Brain microvascular endothelial cell (primary cell): ENCODE measurements at regions not wholly inside any gene's neighbourhood (a gene's known extent, or its start where the extent isn't known, plus 50 kb on each side); places are given as distances from the start of the nearest gene placed in this dataset.

ENCODE experiments used
- DNase-seq: peaks from one replicate; pipeline ENCODE4 v3.0.0-alpha.2; 2020
- H3K27ac ChIP-seq: fragments of 250-450 bp; sonication (Bioruptor Pico); 2 replicates; pipeline ENCODE4 v1.5.1; 2020; ENCODE audit warnings: mild to moderate bottlenecking, moderate library complexity
- H3K27me3 ChIP-seq: fragments of 250-450 bp; sonication (Bioruptor Pico); replicated peaks from 2 replicates; pipeline ENCODE4 v1.5.1; 2020; ENCODE audit warnings: mild to moderate bottlenecking
- H3K36me3 ChIP-seq: fragments of 250-450 bp; sonication (Bioruptor Pico); replicated peaks from 2 replicates; pipeline ENCODE4 v1.5.1; 2020; ENCODE audit warnings: mild to moderate bottlenecking
- H3K4me3 ChIP-seq: 2 replicates; pipeline ENCODE4 v1.5.1; 2011; ENCODE audit warnings: low read depth, mild to moderate bottlenecking, control low read depth, low read length, moderate library complexity
- in situ Hi-C: cut with HindIII; loops from 2 replicates; pipeline ENCODE4 v1.10.0; 2017; ENCODE audit warnings: low sequenced_read_pairs, low pct_ligation_motif_present
- TF ChIP-seq, protein P1 (sequence below): IDR thresholded peaks from 2 replicates; pipeline ENCODE4 v1.5.1; 2011; ENCODE audit warnings: low read depth, mild to moderate bottlenecking, moderate library complexity, low read length, control low read depth, inconsistent platforms; ENCODE audit errors: missing control alignments

DNA sequence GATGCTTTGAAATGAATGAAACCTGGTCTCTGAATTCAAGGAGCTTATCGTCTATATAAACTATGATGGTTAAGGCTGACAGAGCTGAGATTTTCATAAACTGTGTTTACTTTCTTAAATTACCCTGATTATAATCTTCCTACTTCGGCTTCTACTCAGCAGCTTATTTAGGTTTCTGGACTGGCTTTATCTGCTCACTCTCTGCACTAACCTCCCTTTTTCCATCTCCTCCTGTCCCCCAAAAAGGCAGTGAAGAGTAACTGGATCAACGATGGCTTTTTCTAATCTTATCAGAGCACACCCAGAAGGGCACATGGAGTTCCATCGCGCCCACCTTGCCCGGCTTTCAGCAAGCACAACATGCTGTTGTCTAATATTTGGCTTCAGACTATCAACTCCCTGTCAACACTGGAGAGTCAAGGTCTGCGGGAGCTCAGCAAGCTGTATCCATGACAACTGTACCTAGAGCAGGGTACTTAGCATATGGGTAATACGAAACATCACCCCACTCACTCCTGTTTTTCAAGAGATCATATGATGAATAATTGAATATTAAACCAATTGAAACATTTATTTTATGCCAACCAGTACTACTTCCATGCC, 417.3 kb downstream of the GABRB3 start:
- H3K36me3 ChIP-seq = no peaks in the 10 kb centered on the region
- H3K27ac ChIP-seq = no peak overlapping the region
- no peak overlapping the region for H3K4me3 ChIP-seq
- in situ Hi-C loops = no loop called here
- no peaks in the 10 kb centered on the region for H3K27me3 ChIP-seq
- TF ChIP-seq, protein P1, sequence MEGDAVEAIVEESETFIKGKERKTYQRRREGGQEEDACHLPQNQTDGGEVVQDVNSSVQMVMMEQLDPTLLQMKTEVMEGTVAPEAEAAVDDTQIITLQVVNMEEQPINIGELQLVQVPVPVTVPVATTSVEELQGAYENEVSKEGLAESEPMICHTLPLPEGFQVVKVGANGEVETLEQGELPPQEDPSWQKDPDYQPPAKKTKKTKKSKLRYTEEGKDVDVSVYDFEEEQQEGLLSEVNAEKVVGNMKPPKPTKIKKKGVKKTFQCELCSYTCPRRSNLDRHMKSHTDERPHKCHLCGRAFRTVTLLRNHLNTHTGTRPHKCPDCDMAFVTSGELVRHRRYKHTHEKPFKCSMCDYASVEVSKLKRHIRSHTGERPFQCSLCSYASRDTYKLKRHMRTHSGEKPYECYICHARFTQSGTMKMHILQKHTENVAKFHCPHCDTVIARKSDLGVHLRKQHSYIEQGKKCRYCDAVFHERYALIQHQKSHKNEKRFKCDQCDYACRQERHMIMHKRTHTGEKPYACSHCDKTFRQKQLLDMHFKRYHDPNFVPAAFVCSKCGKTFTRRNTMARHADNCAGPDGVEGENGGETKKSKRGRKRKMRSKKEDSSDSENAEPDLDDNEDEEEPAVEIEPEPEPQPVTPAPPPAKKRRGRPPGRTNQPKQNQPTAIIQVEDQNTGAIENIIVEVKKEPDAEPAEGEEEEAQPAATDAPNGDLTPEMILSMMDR = no peak
- DNase-seq = no peak

DNA sequence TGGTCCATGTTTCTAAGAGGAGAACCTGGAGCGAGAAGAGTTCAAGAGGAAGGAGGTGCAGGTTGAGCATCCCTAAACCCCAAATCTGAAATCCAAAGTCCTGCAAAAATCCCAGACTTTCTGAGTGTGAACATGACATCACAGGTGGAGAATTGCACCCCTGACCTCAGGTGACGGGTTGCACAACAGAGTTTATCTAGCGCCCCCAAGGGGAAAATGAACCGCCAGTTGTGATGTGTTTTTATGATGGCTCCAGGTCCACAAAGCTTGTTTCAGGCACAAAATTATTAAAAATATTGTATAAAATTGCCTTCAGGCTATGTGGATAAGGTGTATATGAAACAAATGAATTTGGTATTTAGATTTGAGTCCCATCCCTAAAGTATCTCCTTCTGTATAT, 420.0 kb downstream of the GABRB3 start:
- Histone ChIP-seq H3K27me3 (no peaks in the 10 kb centered on the region), H3K36me3 (no peaks in the 10 kb centered on the region), H3K27ac (no peak overlapping the region), H3K4me3 (no peak overlapping the region)
- DNase-seq = no peak
- TF ChIP-seq, protein P1 = no peak
- in situ Hi-C loops = no loop called here

DNA sequence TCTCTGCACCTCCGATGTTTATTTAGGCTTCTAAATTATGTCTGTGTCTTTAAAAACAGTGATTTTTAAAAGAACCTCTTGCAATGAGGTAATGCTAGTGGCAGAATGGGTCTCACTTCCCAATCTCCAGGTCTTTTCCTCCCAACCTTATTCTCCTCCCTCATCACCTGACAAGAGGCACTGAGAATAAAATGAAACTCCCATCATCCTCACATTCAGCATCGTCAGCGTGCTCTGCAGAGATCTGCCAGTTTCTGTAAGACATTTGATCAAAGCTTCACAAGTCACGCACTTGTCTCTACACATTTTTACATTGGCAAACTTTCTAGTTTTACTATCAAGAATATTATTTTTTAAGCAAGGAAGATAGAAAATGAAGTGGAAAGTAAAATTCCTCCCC, 420.5 kb downstream of the GABRB3 start:
- Histone ChIP-seq H3K27me3 (no peaks in the 10 kb centered on the region), H3K36me3 (no peaks in the 10 kb centered on the region), H3K4me3 (no peak overlapping the region), H3K27ac (no peak overlapping the region)
- TF ChIP-seq, protein P1 = no peak
- DNase-seq = no peak
- in situ Hi-C loops = no loop called here

DNA sequence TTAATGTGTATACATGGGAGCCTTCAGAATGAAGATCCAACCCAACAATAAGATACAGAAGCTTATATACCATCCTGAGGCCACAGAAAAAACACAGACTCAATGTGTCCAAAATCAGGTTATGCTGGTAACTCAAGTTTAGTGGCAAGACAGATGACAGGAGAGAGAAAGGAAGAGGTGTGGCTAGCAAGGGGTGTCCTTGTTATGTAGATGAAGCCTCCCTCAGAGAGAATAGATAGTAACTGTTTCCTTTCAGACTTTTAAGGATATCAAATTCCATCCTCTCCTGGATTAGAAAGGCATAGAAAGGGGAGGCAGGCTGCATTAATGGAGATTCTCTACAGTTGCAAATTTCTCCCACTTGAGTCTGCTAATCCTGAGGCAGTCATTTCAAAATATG, 447.4 kb downstream of the GABRB3 start:
- no peaks in the 10 kb centered on the region for H3K36me3 ChIP-seq
- in situ Hi-C loops = no loop called here
- TF ChIP-seq, protein P1 = no peak
- no peak overlapping the region for H3K4me3 ChIP-seq
- no peaks in the 10 kb centered on the region for H3K27me3 ChIP-seq
- no peak for DNase-seq
- H3K27ac ChIP-seq = no peak overlapping the region

DNA sequence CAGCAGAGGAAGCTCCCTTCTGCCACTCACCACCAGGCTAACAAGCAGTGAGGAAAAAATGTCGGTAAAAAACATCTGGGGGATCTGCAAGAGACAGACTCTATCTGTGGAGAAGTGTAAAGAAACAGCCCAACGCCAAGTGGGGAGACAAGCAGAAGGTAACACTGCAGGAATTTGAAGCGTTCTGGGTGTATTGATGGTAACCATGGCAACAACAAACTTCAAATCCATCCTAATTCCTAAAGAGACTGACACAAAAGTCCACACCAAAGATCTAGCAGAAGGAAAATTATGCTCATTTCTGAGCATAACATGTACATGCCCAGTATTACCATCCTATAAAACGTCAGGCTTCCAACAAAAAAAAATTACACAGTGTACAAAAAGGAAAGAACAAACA, 449.3 kb downstream of the GABRB3 start:
- TF ChIP-seq, protein P1 = no peak
- DNase-seq = no peak
- no peak overlapping the region for H3K27ac ChIP-seq
- no peaks in the 10 kb centered on the region for H3K36me3 ChIP-seq
- H3K27me3 ChIP-seq = no peaks in the 10 kb centered on the region
- H3K4me3 ChIP-seq = no peak overlapping the region
- in situ Hi-C loops = no loop called here

DNA sequence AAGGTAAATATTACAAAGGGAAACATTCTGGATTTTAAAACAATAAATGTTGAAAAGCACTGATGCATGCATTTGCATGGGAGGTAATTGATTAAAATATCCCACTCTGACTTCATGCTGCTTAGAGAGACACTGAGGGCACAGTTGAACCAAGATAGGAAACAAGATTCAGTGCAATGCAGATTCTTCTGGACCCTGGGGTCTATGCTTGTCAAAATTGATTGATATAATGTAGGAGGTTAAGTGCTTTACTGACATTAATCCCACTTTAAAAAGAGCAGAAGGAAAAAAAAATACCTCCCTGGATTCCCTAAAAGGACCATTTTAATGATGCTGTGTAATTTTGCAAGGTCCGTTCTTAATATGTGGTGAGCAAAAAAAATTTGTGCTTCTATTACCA, 454.2 kb downstream of the GABRB3 start:
- H3K27me3 ChIP-seq = no peaks in the 10 kb centered on the region
- TF ChIP-seq, protein P1 = no peak
- no peak overlapping the region for H3K4me3 ChIP-seq
- DNase-seq = no peak
- in situ Hi-C loops = no loop called here
- H3K27ac ChIP-seq = no peak overlapping the region
- no peaks in the 10 kb centered on the region for H3K36me3 ChIP-seq
